ENCODE measurements at regions not wholly inside any gene's neighbourhood (a gene's known extent, or its start where the extent isn't known, plus 50 kb on each side); places are given as distances from the start of the nearest gene placed in this dataset.
A peak's percentile ranks its signal among the peaks of the same experiment; 100 is the strongest.

DNA sequence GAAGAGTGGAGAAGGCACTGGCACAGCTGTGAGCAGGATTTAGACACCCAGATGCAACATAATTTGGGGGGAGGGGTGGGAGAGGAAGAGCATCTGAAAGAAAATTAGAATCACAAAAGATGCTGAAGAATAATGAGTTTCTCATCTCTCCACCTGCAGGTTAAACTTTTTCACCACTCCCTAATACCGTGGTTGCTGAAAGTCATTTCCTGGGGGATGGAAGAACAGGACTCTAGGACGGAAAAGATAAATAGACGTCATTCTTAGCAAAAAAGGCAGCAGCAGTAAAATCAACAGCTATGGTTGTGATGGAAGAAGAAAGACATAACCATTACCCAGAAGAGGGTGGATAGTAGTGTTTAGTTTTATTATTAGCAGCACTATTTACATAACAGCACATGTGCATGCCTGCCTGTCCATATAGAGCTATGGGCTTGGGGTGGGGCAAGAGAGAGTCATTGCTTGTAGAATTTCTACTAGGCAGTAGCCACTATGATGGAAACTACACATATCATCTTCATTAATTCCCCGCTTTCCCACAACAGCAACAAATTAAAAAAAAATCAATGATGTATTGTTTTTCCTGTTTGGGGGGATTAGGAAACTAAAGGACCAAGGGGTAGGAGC is 212.2 kb downstream of the TRIB2 start:
- no peak overlapping the region for H4K8ac ChIP-seq (ENCODE audit: extremely low read depth, insufficient read depth, low read length)
- 0 out of 2 replicates have a peak overlapping the region, but pooled peaks have one; percentile 52 for H2BK20ac ChIP-seq (ENCODE audit: low read length)
- H3K56ac ChIP-seq (replicated peaks; ENCODE audit: insufficient read length, low read depth, low read length): no peak overlapping the region
- H4K20me1 ChIP-seq (replicated peaks in 1 of 2; ENCODE audit: control insufficient read depth in 1 of 2, insufficient read depth in 2 of 2, low read length in 2 of 2): no peaks in the 10 kb centered on the region
- TF ChIP-seq TAF7 (optimal IDR thresholded peaks at IDR 0.05; ENCODE audit: borderline replicate concordance, low read depth, low read length): no peak
- TF ChIP-seq CBX5 (IDR thresholded peaks at IDR 0.05; ENCODE audit: low read depth, low read length): no peak
- TF ChIP-seq TCF12 (IDR thresholded peaks at IDR 0.05; ENCODE audit: low read depth, low read length): 0 out of 2 replicates have a peak, but pooled peaks have one; percentile 70
- no peak for TF ChIP-seq SP2 (IDR thresholded peaks at IDR 0.05; ENCODE audit: low read length)
- no peak for TF ChIP-seq BRCA1 (IDR thresholded peaks at IDR 0.05; ENCODE audit: low read depth, low read length)
- no peak for TF ChIP-seq POLR2A (IDR thresholded peaks at IDR 0.05; ENCODE audit: control extremely low read depth in 1 of 2, low read depth in 2 of 2, low read length in 2 of 2)
- TF ChIP-seq RFX5 (IDR thresholded peaks at IDR 0.05; ENCODE audit: borderline replicate concordance, low read depth, low read length): no peak
- no peak for TF ChIP-seq BACH1 (IDR thresholded peaks at IDR 0.05; ENCODE audit: low read length)
- TF ChIP-seq FOSL1 (IDR thresholded peaks at IDR 0.05; ENCODE audit: insufficient read depth, low read depth, low read length): no peak
- H3K18ac ChIP-seq (ENCODE audit: extremely low read depth, low read length): no peak overlapping the region
- H4K5ac ChIP-seq (ENCODE audit: insufficient read length, low read depth, low read length): no peak overlapping the region
- no peak for DNase-seq (ENCODE audit: low read depth in 1 of 2, low spot score in 2 of 2)
- no peak overlapping the region for H3K14ac ChIP-seq (ENCODE audit: insufficient read length)
- no peaks in the 10 kb centered on the region for H3K79me1 ChIP-seq (ENCODE audit: low read depth, low read length)
- POLR2A ChIA-PET (ENCODE audit: partially characterized antibody): no interaction called here
- H3K27ac ChIP-seq (ENCODE audit: low read depth, low read length): no peak overlapping the region
- 47% methylated on average over 4 of the region's 4 CpGs; no CpG with 5 or more reads in 1 of the 2 experiments for WGBS, 2 experiments (ENCODE audit: extremely low coverage in 1 of 2, insufficient coverage in 1 of 2, insufficient read length in 1 of 2, insufficient replicate concordance in 2 of 2, low coverage in 1 of 2, low lambda C conversion rate in 2 of 2, missing lambda C conversion rate in 1 of 2)
- no peak overlapping the region for H2BK12ac ChIP-seq (ENCODE audit: low read depth, low read length)
- H3K27me3 ChIP-seq (replicated peaks in 1 of 4; ENCODE audit: control insufficient read depth in 3 of 4, extremely low read depth in 1 of 4, insufficient read depth in 3 of 4, low read length in 3 of 4): no peaks in the 10 kb centered on the region
- peak overlapping the region; percentile 9 to 34; a peak in 2 of 4 replicates for H3K4me2 ChIP-seq (ENCODE audit: insufficient read depth in 1 of 2, low read depth in 2 of 2, low read length in 2 of 2)
- no peak overlapping the region for H3K4ac ChIP-seq (replicated peaks; ENCODE audit: insufficient read length, low read depth, low read length)
- no peak overlapping the region for H2BK5ac ChIP-seq (ENCODE audit: low read depth, low read length)
- no peak overlapping the region for H4K91ac ChIP-seq (replicated peaks; ENCODE audit: insufficient read length, low read length)
- H3K9me3 ChIP-seq (ENCODE audit: insufficient read depth in 2 of 2, low read depth in 1 of 2, low read length in 1 of 2): peaks cover 0 to 6% of the 10 kb centered on the region in 2 experiments; a peak in 1 of 4 replicates
- H3K23me2 ChIP-seq (ENCODE audit: low read depth, low read length): no peaks in the 10 kb centered on the region; the same call in 1 of the 2 replicates
- no peaks in the 10 kb centered on the region for H3K79me2 ChIP-seq (ENCODE audit: control insufficient read depth in 1 of 2, insufficient read depth in 2 of 2, low read length in 2 of 2)
- H2BK15ac ChIP-seq (ENCODE audit: low read length): no peak overlapping the region
- H3K9ac ChIP-seq (replicated peaks in 1 of 4; ENCODE audit: extremely low read depth in 1 of 4, low read depth in 3 of 4, low read length in 3 of 4): no peak overlapping the region
- no peaks in the 10 kb centered on the region for H3K36me3 ChIP-seq (ENCODE audit: control insufficient read depth in 2 of 4, insufficient read depth in 4 of 4, low read length in 3 of 4)
- 0 out of 8 replicates have a peak overlapping the region, but pooled peaks of 1 of the 4 experiments have one; percentile 0 for H3K4me3 ChIP-seq (ENCODE audit: extremely low read depth in 1 of 4, insufficient read depth in 2 of 4, low read depth in 3 of 4, low read length in 4 of 4)
- no peak overlapping the region for H2AFZ ChIP-seq (ENCODE audit: low read length)
- FAIRE-seq: no peak
- H2BK120ac ChIP-seq (replicated peaks; ENCODE audit: low read depth, low read length): no peak overlapping the region
- CTCF ChIA-PET (ENCODE audit: partially characterized antibody): interaction anchor here (0.6 to 3.2 kb wide), 9 partner anchors 9 to 1103 kb away, joined by 3 to 40 read pairs (median 4); no protein-coding TSS in a partner anchor
- H2AK5ac ChIP-seq (ENCODE audit: low read depth, low read length): no peak overlapping the region
- no peak overlapping the region for H3K23ac ChIP-seq (ENCODE audit: insufficient read length)
- H3K4me1 ChIP-seq (replicated peaks in 1 of 4; ENCODE audit: control insufficient read depth in 3 of 4, insufficient read depth in 4 of 4, low read length in 3 of 4): peaks cover 3 to 11% (median 10%) of the 10 kb centered on the region in 4 experiments; a peak in 5 of 7 replicates

Measured in H1 (cell line).